ENCODE measurements at regions not wholly inside any gene's neighbourhood (a gene's known extent, or its start where the extent isn't known, plus 50 kb on each side); places are given as distances from the start of the nearest gene placed in this dataset.

- Mint-ChIP-seq H3K27me3 (no peaks in the 10 kb centered on the region), H3K27ac (no peak overlapping the region), H3K9me3 (ENCODE audit: insufficient read depth) (no peaks in the 10 kb centered on the region), H3K4me1 (peaks cover 2% of the 10 kb centered on the region), H3K4me3 (no peak overlapping the region)
- POLR2A ChIA-PET = no interaction called here
- intact Hi-C loops (cut with micrococcal nuclease) = loop anchor here (10.0 kb wide), 1 partner anchor 399 kb away; no protein-coding TSS in a partner anchor
- Histone ChIP-seq H3K36me3 (replicated peaks in 1 of 2; ENCODE audit: control extremely low read depth in 1 of 2, control insufficient read depth in 1 of 2, extremely low read depth in 1 of 2, insufficient read depth in 2 of 2, low read length in 1 of 2) (peaks cover 0 to 6% of the 10 kb centered on the region in 2 experiments), H3K4me2 (replicated peaks; ENCODE audit: low read depth, low read length, poor library complexity, severe bottlenecking) (no peak overlapping the region), H3K27me3 (replicated peaks in 1 of 4; ENCODE audit: control extremely low read depth in 1 of 4, control insufficient read depth in 3 of 4, insufficient read depth in 4 of 4, low read length in 3 of 4) (no peaks in the 10 kb centered on the region), H3K27ac (ENCODE audit: low read length in 2 of 2) (no peak overlapping the region), H3K79me2 (ENCODE audit: control insufficient read depth, insufficient read depth, low read length) (peaks cover 24% of the 10 kb centered on the region), H2AFZ (ENCODE audit: insufficient read depth, low read depth, low read length, poor library complexity, severe bottlenecking) (no peak overlapping the region), H3K4me3 (ENCODE audit: control extremely low read depth in 1 of 5, extremely low read depth in 1 of 5, insufficient read depth in 1 of 5, low read depth in 2 of 5, low read length in 4 of 5) (no peak overlapping the region), H3K4me1 (ENCODE audit: control insufficient read depth in 2 of 2, insufficient read depth in 2 of 2, low read length in 2 of 2) (no peaks in the 10 kb centered on the region), H3K9ac (ENCODE audit: low read length) (no peak overlapping the region), H4K20me1 (ENCODE audit: control insufficient read depth, insufficient read depth, low read length, poor library complexity, severe bottlenecking) (no peaks in the 10 kb centered on the region), H3K9me3 (ENCODE audit: control extremely low read depth in 1 of 3, control insufficient read depth in 2 of 3, insufficient read depth in 1 of 3, low read length in 2 of 3) (peaks cover 0 to 3% (median 0%) of the 10 kb centered on the region in 3 donors)
- TF ChIP-seq EZH2 (IDR thresholded peaks at IDR 0.05; ENCODE audit: borderline replicate concordance, insufficient read depth, low read depth, low read length, poor library complexity, severe bottlenecking) (no peak), CTCF (IDR thresholded peaks at IDR 0.05) (no peak)
- DNase-seq (no peak), ATAC-seq (ENCODE audit: low read depth) (no peak)
- 56% methylated on average over 1 of the region's 2 CpGs for WGBS (ENCODE audit: insufficient coverage)
- CTCF ChIA-PET = no interaction called here
Measured at GRCh38 chr3:152176241-152176640, 92.5 kb upstream of the MBNL1 start.

GRCh38 chr3:152176998-152177397 is 91.7 kb upstream of the MBNL1 start:
- Mint-ChIP-seq H3K27me3 (no peaks in the 10 kb centered on the region), H3K9me3 (ENCODE audit: insufficient read depth) (no peaks in the 10 kb centered on the region), H3K27ac (no peak overlapping the region), H3K4me1 (peaks cover 2% of the 10 kb centered on the region), H3K4me3 (no peak overlapping the region)
- Histone ChIP-seq H3K27ac (ENCODE audit: low read length in 2 of 2) (no peak overlapping the region), H3K4me3 (ENCODE audit: control extremely low read depth in 1 of 5, extremely low read depth in 1 of 5, insufficient read depth in 1 of 5, low read depth in 2 of 5, low read length in 4 of 5) (no peak overlapping the region), H3K27me3 (replicated peaks in 1 of 4; ENCODE audit: control extremely low read depth in 1 of 4, control insufficient read depth in 3 of 4, insufficient read depth in 4 of 4, low read length in 3 of 4) (no peaks in the 10 kb centered on the region), H3K9me3 (ENCODE audit: control extremely low read depth in 1 of 3, control insufficient read depth in 2 of 3, insufficient read depth in 1 of 3, low read length in 2 of 3) (no peaks in the 10 kb centered on the region), H3K79me2 (ENCODE audit: control insufficient read depth, insufficient read depth, low read length) (peaks cover 28% of the 10 kb centered on the region), H3K4me2 (replicated peaks; ENCODE audit: low read depth, low read length, poor library complexity, severe bottlenecking) (no peak overlapping the region), H3K4me1 (ENCODE audit: control insufficient read depth in 2 of 2, insufficient read depth in 2 of 2, low read length in 2 of 2) (no peaks in the 10 kb centered on the region), H3K9ac (ENCODE audit: low read length) (no peak overlapping the region), H2AFZ (ENCODE audit: insufficient read depth, low read depth, low read length, poor library complexity, severe bottlenecking) (no peak overlapping the region), H4K20me1 (ENCODE audit: control insufficient read depth, insufficient read depth, low read length, poor library complexity, severe bottlenecking) (no peaks in the 10 kb centered on the region), H3K36me3 (replicated peaks in 1 of 2; ENCODE audit: control extremely low read depth in 1 of 2, control insufficient read depth in 1 of 2, extremely low read depth in 1 of 2, insufficient read depth in 2 of 2, low read length in 1 of 2) (peaks cover 0 to 4% of the 10 kb centered on the region in 2 experiments)
- CTCF ChIA-PET = interaction anchor here (1.0 to 2.5 kb wide), 4 partner anchors 92 to 295 kb away, joined by 3 to 11 read pairs (median 3); partner anchors contain the start of gene MBNL1
- ATAC-seq (ENCODE audit: low read depth) (no peak), DNase-seq (no peak)
- whole genome bisulfite sequencing (ENCODE audit: insufficient coverage) = no CpG with 5 or more reads among the region's 1 CpG
- TF ChIP-seq CTCF (IDR thresholded peaks at IDR 0.05) (no peak), EZH2 (IDR thresholded peaks at IDR 0.05; ENCODE audit: borderline replicate concordance, insufficient read depth, low read depth, low read length, poor library complexity, severe bottlenecking) (no peak)
- intact Hi-C loops (cut with micrococcal nuclease) = loop anchor here (10.0 kb wide), 1 partner anchor 398 kb away; no protein-coding TSS in a partner anchor
- POLR2A ChIA-PET = no interaction called here

Measured in B cell (primary cell).